Spleen (tissue), 7 donors: ENCODE measurements at regions not wholly inside any gene's neighbourhood (a gene's known extent, or its start where the extent isn't known, plus 50 kb on each side); places are given as distances from the start of the nearest gene placed in this dataset.

Experiments used
- CTCF ChIP-seq, 11 experiments: fragments of 200-600 bp in 7 of 11; fragments of 450-650 bp in 4 of 11; sonication (generic) in 4 of 11; IDR thresholded peaks in 8 of 11; conservative IDR thresholded peaks in 3 of 11; 1 replicate in 7 of 11; 2 replicates in 4 of 11; pipeline versions ENCODE4 v1.4.0 to v1.8.0; 2016 to 2021; ENCODE audit warnings: antibody characterized with exemption in 11 of 11, inconsistent platforms in 4 of 11, mild to moderate bottlenecking in 1 of 11
- POLR2A ChIP-seq, 3 donors: fragments of 450-650 bp; IDR thresholded peaks; one replicate each; pipeline ENCODE4 v1.5.1; 2017; ENCODE audit warnings: antibody characterized with exemption in 3 of 3, mild to moderate bottlenecking in 1 of 3
- POLR2AphosphoS5 ChIP-seq, 3 donors: sonication (generic); formaldehyde crosslinking; IDR thresholded peaks; one replicate each; pipeline ENCODE4 v1.5.1; 2017; ENCODE audit warnings: antibody characterized with exemption in 3 of 3
- donor health status: DM: no; HTN: no; CAD: no; lungs with moderate emphysema.
- donor health status: DM: no; HTN: no; CAD: no.
- donor health status: DM: no; HTN: no; CAD: no.

DNA sequence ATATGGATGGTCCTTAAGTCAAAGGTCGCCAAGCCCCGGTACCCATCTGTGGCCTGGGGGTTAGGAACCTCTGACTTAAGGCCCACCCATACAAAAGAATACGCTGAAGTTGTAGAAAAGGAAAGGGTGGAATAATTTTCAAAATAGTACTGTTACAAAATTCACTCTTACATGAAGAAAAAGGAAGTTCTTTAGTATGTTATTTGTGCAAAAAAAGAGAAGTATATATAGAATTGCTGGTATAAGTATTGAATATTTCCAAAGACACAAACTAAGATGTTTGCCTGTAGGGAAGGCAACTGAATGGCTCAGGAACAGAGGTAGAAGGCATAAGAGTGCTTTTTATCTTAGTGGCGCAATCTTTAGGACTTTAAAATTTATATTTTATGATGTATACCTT lies 78.7 kb downstream of the PRLHR start:
- TF ChIP-seq CTCF (IDR thresholded peaks at IDR 0.05 in 8 of 11, conservative IDR thresholded peaks at IDR 0.05 in 3 of 11): no peak
- no peak for TF ChIP-seq POLR2A (IDR thresholded peaks at IDR 0.05)
- TF ChIP-seq POLR2AphosphoS5 (IDR thresholded peaks at IDR 0.05): no peak
